Ramos (cell line): ENCODE measurements at regions not wholly inside any gene's neighbourhood (a gene's known extent, or its start where the extent isn't known, plus 50 kb on each side); places are given as distances from the start of the nearest gene placed in this dataset.

Experiments used
- in situ Hi-C: fragments of 300-500 bp; cut with MboI; formaldehyde crosslinking; loops from one replicate; pipeline ENCODE4 v1.14.3; 2022; ENCODE audit warnings: low sequenced_read_pairs; ENCODE audit not compliant: unreplicated experiment

GRCh38 chr6:137740967-137741761 lies 125.9 kb upstream of the TNFAIP3 start:
- in situ Hi-C loops: no loop called here

DNA sequence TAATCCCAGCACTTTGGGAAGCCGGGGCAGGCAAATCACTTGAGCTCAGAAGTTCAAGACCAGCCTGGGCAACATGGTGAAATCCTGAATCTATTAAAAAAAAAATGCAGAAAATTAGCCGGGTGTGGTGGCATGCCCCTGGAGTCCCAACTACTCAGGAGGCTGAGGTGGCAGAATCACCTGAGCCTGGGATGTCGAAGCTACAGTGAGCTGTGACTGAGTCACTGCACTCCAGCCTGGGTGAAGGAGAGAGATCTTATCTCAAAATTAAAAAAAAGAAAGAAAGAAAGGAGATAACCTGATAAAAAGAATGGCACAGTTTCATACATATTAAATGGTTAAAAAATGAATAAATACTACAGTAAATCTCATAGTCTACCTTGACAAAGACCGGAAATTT lies 123.6 kb upstream of the TNFAIP3 start:
- in situ Hi-C loops: no loop called here

- in situ Hi-C loops: no loop called here
These were observed 122.2 kb upstream of the TNFAIP3 start for GRCh38 chr6:137744877-137745276.

DNA sequence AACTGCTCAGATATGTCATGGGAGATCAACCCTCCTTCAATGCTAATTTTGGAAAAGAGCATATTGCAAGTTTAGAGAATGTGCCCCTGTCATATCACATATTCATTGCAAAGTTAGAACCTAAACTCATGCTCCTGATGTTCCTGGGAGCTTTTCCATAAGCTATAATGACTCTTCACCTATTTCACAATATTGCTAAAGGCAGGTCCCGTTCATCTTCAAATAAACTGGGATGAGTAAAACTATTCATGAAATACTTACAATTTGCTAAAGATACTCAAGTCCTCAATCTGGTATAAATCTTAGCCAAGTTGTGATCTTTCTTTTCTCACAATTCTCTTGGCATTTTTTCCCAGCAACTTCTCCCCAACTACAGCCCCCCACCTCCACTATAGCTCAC lies 121.7 kb upstream of the TNFAIP3 start:
- in situ Hi-C loops: no loop called here

DNA sequence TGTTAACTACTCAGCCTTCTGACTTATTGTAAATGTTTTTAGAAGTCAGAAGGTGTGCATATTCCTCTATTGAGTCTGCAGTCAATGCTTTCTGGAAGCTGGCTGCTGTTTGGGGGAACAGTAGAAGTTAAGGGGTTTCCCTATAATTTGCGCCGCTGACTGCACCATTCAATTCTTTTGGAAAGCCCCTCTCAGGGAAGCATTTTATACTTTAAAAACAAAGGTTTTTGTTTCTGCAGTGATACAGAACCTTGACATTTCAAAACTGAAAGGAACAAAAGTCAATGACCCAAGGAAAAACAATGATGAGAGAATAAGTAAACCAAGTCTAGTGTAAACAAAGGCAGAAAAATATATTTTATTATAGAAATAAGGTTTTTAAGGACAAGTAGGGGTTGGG lies 120.8 kb upstream of the TNFAIP3 start:
- in situ Hi-C loops: no loop called here

- in situ Hi-C loops: no loop called here
These were observed 117.3 kb upstream of the TNFAIP3 start for GRCh38 chr6:137749696-137750211.

DNA sequence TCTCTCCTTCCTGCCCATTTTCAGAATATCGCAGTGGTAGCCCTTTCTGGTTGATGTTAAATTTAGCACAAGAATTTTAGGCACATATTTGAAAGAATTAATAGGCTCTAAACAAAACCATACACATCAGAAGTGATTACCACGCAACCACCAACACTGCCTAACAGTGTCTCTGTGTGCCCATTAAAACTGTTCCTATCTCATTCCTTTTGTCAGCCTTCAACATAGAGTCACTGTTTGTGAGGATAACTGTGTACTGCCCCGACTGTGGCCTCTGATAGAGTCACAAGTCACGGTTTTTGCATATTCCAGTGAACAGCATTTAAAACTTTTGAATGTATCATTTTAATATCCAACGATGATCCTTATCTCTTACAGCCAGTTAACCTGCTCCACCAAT lies 116.8 kb upstream of the TNFAIP3 start:
- in situ Hi-C loops: no loop called here

DNA sequence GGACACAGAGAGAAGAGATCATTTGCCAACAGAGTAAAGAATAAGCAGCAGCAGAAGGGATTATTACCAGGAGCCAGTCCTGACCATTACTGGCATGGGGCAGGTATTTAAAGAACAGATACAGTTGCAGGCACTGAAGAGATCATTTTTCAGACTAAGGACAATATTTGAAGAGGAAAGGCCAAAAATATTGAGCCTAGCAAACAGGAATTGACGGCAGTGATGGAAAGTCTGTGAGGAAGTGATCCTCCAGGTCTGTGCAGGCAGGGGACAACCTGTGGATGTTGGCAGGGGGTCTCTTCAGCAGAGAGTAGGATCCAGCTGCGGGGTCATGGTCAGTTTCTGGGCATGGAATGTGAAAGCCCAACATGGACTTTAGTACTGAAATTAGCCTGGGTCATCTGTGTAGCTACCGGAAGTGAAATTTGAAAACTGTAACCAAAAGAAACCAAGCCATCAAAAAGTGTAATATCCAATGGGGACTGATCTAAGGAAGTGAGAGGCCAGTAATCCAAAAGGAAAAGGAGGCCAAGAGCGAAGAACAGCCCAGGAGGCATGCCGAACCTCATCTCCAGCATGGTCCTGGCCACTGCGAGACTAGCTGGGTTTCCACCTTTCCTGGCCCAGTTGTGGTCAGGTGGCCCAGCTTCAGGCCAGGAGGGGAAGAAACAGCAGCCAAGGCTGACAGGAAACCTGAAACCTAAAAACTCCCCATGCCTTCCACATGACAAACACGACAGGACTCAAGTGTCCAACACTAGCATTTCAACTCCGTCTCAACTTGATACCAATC lies 115.1 kb upstream of the TNFAIP3 start:
- in situ Hi-C loops: no loop called here

- in situ Hi-C loops: no loop called here
These were observed 112.7 kb upstream of the TNFAIP3 start for GRCh38 chr6:137754366-137754765.

DNA sequence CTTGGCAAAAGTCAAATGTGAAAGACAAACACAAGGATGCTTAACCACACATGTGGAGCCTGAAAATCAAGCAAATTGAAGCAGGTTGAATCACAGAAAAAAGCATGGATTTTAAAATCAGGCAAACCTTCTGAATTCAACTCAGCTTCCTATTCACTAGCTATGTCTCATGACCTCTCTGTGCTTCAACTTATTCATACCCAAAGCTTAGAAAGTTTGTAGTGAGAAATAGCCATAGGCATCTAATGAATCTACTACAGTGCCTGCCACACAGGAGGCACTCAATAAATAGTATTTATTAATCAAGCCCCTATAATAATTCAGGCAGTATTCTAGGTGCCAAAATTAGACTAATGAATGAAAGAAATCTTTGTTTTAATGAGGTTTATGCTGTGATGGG lies 112.2 kb upstream of the TNFAIP3 start:
- in situ Hi-C loops: no loop called here

- in situ Hi-C loops: no loop called here
These were observed 111.8 kb upstream of the TNFAIP3 start for GRCh38 chr6:137755284-137755683.

GRCh38 chr6:137756788-137757187 lies 110.3 kb upstream of the TNFAIP3 start:
- in situ Hi-C loops: no loop called here

- in situ Hi-C loops: no loop called here
These were observed 108.4 kb upstream of the TNFAIP3 start for GRCh38 chr6:137758661-137759060.

DNA sequence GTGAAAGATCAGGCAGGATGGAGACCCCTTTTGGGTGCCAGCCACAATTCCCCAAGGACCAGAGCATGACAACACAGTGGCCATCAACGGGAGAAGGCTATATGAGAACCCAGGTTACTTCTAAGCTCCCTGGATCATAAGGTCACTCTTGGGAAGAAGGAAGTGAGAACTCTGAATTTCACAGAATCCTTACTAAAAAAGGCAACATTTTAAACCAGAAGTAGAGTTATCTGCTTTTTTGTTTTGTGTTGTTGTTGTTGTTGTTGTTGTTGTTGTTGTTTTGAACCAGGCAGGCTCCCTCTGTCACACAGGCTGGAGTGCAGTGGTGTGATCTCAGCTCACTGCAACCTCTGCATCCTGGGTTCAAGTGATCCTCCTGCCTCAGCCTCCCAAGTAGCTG lies 107.4 kb upstream of the TNFAIP3 start:
- in situ Hi-C loops: no loop called here

- in situ Hi-C loops: no loop called here
These were observed 106.0 kb upstream of the TNFAIP3 start for GRCh38 chr6:137761072-137761471.

- in situ Hi-C loops: no loop called here
These were observed 105.6 kb upstream of the TNFAIP3 start for GRCh38 chr6:137761487-137761886.

DNA sequence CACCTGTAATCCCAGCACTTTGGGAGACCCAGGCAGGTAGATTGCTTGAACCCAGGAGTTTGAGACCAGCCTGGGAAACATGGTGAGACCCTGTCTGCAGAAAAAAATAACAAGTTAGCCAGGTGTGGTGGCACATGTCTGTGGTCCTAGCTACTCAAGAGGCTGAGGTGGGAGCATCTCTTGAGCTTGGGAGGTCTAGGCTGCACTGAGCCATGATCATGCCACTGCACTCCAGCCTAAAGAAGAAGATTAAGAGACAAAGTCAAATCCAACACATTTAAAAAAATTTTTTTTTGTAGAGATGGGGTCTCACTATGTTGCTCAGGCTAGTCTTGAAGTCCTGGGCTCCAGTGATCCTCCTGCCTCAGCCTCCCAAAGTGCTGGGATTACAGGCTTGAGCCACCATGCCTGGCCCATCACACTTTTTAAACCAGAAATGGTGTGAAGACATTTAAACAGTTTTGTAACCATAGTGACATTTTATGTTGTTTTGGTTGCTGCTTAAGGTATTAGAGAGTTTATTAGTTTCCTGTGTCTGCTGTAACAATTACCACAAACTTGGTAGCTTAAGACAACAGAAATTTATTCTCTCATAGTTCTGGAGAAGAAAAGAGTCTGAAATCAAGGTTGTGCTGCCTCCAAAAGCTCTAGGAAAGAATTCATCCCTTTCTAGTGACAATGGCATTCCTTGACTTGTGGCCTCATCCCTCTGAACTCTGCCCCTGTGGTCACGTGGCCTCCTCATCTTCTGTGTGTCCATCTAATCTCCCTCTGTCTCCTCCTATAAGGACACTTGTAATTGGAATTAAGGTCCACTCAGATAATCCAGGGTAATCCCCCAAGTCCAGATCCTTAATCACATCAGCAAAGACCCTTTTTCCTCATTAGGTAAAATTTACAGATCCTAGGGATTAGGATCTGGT lies 104.6 kb upstream of the TNFAIP3 start:
- in situ Hi-C loops: no loop called here

DNA sequence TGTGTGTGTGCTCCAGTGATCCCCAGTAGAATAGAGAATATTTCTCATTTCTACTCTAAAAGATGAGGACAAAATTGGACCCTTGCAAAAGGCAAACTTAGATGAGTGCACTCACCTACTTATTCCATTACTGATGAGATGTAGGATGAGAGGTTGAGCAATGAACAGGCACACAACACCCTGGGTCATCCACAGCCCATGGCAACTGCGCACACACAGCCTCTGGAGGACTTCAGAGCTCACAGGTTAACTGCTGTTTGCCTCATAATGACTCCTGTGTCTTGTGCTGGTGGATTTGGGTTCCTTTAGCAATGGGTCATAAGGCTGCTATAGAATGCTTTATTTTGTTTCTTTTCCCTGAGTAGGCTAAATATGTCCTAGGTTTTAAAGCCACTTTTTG lies 103.6 kb upstream of the TNFAIP3 start:
- in situ Hi-C loops: no loop called here

DNA sequence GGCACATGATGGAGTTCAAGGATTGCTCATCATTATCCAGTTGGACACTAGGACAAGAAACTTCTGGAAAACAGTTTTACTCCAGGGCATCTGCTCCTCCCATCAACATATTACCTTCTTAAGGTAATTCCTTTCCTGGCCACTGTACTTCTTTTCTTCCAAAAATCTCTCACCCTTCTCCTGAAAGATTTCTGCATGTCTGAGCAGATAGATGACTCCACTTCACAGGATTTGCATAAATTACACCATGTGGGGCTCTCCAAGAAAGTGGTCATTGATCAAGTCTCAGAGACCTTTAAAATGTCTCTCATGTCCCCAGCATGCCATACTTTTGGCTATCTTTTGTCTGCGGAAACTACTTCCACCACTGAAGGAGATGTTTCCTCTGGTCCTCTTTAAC lies 103.2 kb upstream of the TNFAIP3 start:
- in situ Hi-C loops: no loop called here

DNA sequence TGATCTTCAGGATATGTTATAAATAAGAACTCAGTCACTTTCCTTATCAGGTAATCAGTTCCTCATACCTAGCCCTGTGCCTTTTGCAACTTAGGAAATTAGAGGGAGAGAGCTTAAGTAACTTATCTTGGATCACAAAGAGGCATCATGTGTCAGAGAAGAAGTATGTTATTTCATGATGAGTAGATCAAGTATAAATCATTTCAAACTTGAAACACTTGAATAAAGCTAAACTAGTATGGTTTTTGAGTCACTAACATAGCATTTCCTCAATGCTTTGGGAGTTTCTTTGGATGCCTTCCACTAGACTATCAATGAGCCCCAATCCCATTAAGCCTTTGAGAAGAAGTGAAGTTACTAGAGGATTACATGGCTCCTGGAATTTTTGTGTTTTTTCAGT lies 102.6 kb upstream of the TNFAIP3 start:
- in situ Hi-C loops: no loop called here
